GM18868 (cell line): ENCODE measurements at regions not wholly inside any gene's neighbourhood (a gene's known extent, or its start where the extent isn't known, plus 50 kb on each side); places are given as distances from the start of the nearest gene placed in this dataset.
"Not testable (repeated sequence)": the region's sequence is repeated elsewhere in the genome, so short reads cannot be mapped to it uniquely, and the experiment has no call there.

Experiments
- ATAC-seq: cut with Tn5 transposase; IDR thresholded peaks from one replicate; pipeline ENCODE4 v1.9.1; 2021; ENCODE audit warnings: mild to moderate bottlenecking, moderate library complexity; ENCODE audit not compliant: unreplicated experiment

DNA sequence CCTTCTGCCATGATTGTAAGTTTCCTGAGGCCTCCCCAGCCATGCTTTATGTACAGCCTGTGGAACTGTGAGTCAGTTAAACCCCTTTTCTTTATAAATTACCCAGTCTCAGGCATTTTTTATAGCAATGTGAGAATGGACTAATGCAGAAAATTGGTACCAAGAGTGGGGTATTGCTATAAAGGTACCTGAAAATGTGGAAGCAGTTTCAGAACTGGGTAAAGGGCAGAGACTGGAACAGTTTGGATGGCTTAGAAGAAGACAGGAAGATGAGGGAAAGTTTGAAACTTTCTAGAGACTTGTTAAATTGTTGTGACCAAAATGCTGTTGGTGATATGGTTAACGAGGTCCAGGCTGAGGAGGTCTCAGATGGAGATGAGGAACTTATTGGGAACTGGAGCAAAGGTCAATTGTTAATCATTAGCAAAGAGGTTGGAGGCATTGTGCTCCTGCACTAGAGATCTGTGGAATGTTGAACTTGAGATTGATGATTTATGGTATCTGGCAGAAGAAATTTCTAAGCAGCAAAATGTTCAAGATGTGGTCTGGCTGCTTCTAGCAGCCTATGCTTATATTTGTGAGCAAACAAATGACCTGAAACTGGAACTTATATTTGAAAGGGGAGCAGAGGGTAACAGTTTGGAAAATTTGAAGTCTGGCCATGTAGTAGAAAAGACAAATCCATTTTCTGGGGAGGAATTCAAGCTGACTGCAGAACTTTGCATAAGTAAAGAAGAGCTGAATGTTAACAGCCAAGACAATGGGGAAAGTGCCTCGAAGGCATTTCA lies 79.0 kb upstream of the GMDS start:
- ATAC-seq, result no peak

DNA sequence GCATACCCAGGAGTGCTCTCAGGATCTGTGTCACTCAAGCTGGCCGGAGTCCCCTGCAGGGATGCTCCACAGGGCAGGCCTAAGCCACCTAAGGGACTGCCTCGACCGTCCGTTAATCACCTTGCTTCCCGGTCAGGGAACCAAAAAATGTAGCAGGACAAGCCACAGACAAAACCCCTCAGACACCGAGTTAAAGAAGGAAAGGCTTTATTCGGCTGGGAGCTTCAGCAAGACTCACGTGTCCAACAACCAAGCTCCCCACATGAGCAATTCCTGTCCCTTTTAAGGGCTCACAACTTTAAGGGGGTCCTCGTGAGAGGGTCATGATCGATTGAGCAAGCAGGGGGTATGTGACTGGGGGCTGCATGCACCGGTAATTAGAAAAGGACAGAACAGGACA lies 72.1 kb upstream of the GMDS start:
- not testable (repeated sequence) for ATAC-seq

DNA sequence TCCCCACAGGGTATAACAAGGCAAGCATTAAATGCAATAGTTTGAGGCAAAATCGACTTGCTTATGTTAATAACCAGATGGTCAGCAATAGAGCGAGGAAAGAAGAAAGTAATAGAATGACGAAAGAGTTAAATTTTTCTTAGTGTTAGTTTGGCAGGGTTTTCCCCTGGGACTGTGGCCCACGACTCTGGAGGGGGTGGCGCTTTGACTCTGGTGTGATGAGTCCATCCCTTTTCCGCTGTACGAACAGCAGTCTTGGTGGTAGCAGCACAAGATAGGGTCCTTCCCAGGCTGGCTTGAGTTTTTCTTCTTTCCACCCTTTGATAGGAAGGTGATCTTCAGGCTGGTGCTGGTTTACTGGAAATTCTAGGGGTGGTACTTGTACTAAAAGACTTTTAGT lies 69.2 kb upstream of the GMDS start:
- ATAC-seq, result no peak

DNA sequence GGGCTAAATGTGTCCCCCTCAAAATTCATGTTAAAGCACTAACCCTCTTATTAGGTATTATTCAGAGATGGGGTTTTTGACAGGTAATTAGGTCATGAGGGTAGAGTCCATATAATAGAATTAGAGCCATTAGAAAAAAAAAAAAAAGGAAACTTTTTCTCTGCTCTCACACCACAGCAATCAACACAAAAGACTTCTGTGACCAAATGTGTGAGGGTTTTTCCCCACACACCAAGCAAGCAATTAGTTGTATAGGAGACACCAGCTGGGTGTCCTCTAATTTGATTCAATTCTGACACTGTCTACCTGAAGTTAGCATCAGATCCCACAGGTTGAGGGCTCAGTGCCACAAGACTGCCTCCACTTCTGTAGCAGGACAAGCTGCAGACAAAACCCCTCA lies 64.6 kb upstream of the GMDS start:
- ATAC-seq, result no peak

DNA sequence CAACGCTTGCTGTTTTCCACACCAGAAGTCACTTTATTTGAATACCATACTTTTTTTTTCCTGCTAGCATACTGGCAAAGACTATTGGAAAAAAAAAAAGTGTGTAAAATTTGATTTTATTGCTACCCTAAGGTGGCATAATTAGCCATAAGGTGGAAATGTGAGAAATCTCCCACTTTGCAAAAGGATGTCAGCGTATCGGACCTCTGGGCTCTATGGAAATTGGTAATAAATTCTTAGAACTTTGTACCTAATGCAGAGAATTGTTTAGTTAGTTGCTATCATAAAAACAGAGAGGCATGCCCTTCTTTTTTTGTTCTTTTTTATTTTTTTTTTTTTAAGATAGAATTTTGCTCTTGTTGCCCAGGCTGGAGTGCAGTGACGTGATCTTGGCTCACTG lies 63.7 kb upstream of the GMDS start:
- ATAC-seq, result no peak

DNA sequence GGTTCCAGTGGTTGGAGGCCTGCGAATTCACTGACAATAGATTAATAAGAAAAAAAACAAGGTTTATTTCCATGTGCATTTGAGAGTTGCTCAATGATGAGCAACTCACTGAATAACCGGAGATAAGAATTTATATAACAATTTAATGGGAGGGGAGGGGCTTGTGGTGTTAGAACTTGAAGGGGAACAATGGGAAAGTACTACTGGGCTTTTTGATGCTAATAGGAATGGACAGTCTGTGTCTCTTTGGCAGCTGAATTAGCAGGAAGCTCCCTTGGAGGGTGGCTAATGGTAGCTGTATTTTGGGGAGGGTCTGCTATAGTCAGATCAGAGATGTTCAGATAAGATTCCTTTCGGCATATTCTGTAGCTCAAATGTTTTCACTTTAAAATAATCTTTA lies 62.4 kb upstream of the GMDS start:
- ATAC-seq, result no peak

DNA sequence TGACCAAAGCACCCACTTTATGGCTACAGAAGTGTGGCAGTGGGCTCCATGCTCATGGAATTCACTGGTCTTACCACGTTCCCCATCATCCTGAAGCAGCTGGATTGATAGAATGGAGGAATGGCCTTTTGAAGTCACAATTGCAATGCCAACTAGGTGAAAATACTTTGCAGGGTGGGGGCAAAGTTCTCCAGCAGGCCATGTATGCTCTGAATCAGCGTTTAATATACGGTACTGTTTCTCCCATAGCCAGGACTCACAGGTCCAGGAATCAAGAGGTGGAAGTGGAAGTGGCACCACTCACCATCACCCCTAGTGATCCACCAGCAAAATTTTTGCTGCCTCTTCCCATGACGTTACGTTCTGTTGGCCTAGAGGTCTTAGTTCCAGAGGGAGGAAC lies 60.5 kb upstream of the GMDS start:
- no peak for ATAC-seq

DNA sequence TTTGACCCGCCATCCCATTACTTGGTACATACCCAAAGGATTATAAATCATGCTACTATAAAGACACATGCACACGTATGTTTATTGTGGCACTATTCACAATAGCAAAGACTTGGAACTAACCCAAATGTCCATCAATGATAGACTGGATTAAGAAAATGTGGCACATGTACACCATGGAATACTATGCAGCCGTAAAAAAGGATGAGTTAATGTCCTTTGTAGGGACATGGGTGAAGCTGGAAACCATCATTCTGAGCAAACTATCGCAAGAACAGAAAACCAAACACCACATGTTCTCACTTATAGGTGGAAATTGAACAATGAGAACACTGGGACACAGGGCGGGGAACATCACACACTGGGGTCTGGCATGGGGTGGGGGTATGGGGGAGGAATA lies 57.1 kb upstream of the GMDS start:
- ATAC-seq, result not testable (repeated sequence)

DNA sequence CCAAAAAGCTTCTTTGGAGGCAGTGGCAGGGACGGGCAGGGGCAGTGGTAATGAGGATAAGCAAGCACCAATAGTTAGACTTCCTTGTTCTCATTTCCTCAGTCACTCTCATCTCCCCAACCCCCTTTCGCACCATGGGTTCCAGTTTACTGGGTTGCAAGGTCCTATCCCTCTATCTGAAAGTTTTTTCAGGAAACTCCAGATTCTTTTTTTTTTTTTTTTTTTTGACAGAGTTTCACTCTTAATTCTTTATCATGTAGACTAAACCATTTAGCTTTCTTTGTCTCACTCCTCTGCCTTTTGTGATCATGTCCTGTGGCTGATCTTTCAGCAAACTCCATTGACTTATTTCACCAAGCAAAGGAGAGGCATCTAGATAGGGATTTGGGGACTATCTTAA lies 51.4 kb upstream of the GMDS start:
- ATAC-seq, result no peak
